ENCODE measurements at regions not wholly inside any gene's neighbourhood (a gene's known extent, or its start where the extent isn't known, plus 50 kb on each side); places are given as distances from the start of the nearest gene placed in this dataset.
A peak's percentile ranks its signal among the peaks of the same experiment; 100 is the strongest.

- ChIA-PET CTCF (interaction anchor here (0.7 to 8.4 kb wide), 15 partner anchors 8 to 491 kb away, joined by 3 to 304 read pairs (median 4); partner anchors contain the start of gene RSPH14), POLR2A (no interaction called here)
- H3K4me3 ChIP-seq (ENCODE audit: low read depth, low read length): no peak overlapping the region
- peaks cover 18% of the 10 kb centered on the region for H3K27me3 ChIP-seq (ENCODE audit: control insufficient read depth, insufficient read depth, low read length)
- peak; percentile 41 for DNase-seq (ENCODE audit: low read depth, low spot score)
- H3K9me3 ChIP-seq (ENCODE audit: control insufficient read depth, insufficient read depth, low read length): no peaks in the 10 kb centered on the region
- no peak overlapping the region for H3K27ac ChIP-seq (ENCODE audit: low read depth, low read length)
- peak; percentile 87 for TF ChIP-seq CTCF (IDR thresholded peaks at IDR 0.05; ENCODE audit: low read depth, low read length)
These were observed 68.4 kb downstream of the IGLL5 start for GRCh38 chr22:22955866-22956535.

GRCh38 chr22:22957090-22957489 is 69.5 kb downstream of the IGLL5 start:
- H3K9me3 ChIP-seq (ENCODE audit: control insufficient read depth, insufficient read depth, low read length): no peaks in the 10 kb centered on the region; the same call in 1 of the 2 replicates
- no peak overlapping the region for H3K4me3 ChIP-seq (ENCODE audit: low read depth, low read length)
- no peak overlapping the region for H3K27ac ChIP-seq (ENCODE audit: low read depth, low read length)
- peaks cover 18% of the 10 kb centered on the region for H3K27me3 ChIP-seq (ENCODE audit: control insufficient read depth, insufficient read depth, low read length)
- ChIA-PET CTCF (interaction anchor here (0.6 to 8.4 kb wide), 19 partner anchors 15 to 492 kb away, joined by 3 to 304 read pairs (median 4); no protein-coding TSS in a partner anchor), POLR2A (no interaction called here)
- TF ChIP-seq CTCF (IDR thresholded peaks at IDR 0.05; ENCODE audit: low read depth, low read length): no peak
- DNase-seq (ENCODE audit: low read depth, low spot score): no peak

GRCh38 chr22:22958621-22959020 is 71.0 kb downstream of the IGLL5 start:
- CTCF ChIA-PET: interaction anchor here (0.5 to 8.4 kb wide), 23 partner anchors 10 to 494 kb away, joined by 3 to 304 read pairs (median 7); partner anchors contain the start of gene RSPH14
- POLR2A ChIA-PET: no interaction called here

GRCh38 chr22:22959147-22959827 is 71.7 kb downstream of the IGLL5 start:
- no peak overlapping the region for H3K27ac ChIP-seq (ENCODE audit: low read depth, low read length)
- DNase-seq (ENCODE audit: low read depth, low spot score): peak; percentile 36
- peaks cover 8% of the 10 kb centered on the region for H3K27me3 ChIP-seq (ENCODE audit: control insufficient read depth, insufficient read depth, low read length)
- H3K4me3 ChIP-seq (ENCODE audit: low read depth, low read length): no peak overlapping the region
- no peaks in the 10 kb centered on the region; the same call in 1 of the 2 replicates for H3K9me3 ChIP-seq (ENCODE audit: control insufficient read depth, insufficient read depth, low read length)
- ChIA-PET POLR2A (no interaction called here), CTCF (interaction anchor here (0.5 to 8.4 kb wide), 42 partner anchors 8 to 632 kb away, joined by 3 to 304 read pairs (median 4); partner anchors contain the start of gene RSPH14)
- TF ChIP-seq CTCF (IDR thresholded peaks at IDR 0.05; ENCODE audit: low read depth, low read length): peak; percentile 90

More at GRCh38 chr22:22958621-22959020, 71.0 kb downstream of the IGLL5 start:
- no peak for DNase-seq (ENCODE audit: low read depth, low spot score)
- Histone ChIP-seq H3K4me3 (ENCODE audit: low read depth, low read length) (no peak overlapping the region), H3K27me3 (ENCODE audit: control insufficient read depth, insufficient read depth, low read length) (peaks cover 12% of the 10 kb centered on the region), H3K27ac (ENCODE audit: low read depth, low read length) (no peak overlapping the region), H3K9me3 (ENCODE audit: control insufficient read depth, insufficient read depth, low read length) (no peaks in the 10 kb centered on the region; the same call in 1 of the 2 replicates)
- TF ChIP-seq CTCF (IDR thresholded peaks at IDR 0.05; ENCODE audit: low read depth, low read length): no peak

- DNase-seq (ENCODE audit: low read depth, low spot score): no peak
- no peak for TF ChIP-seq CTCF (IDR thresholded peaks at IDR 0.05; ENCODE audit: low read depth, low read length)
- peaks cover 3% of the 10 kb centered on the region for H3K27me3 ChIP-seq (ENCODE audit: control insufficient read depth, insufficient read depth, low read length)
- H3K9me3 ChIP-seq (ENCODE audit: control insufficient read depth, insufficient read depth, low read length): no peaks in the 10 kb centered on the region; the same call in 1 of the 2 replicates
- H3K4me3 ChIP-seq (ENCODE audit: low read depth, low read length): no peak overlapping the region
- CTCF ChIA-PET: interaction anchor here (0.8 to 8.4 kb wide), 12 partner anchors 8 to 631 kb away, joined by 3 to 304 read pairs (median 4); no protein-coding TSS in a partner anchor
- no peak overlapping the region for H3K27ac ChIP-seq (ENCODE audit: low read depth, low read length)
- POLR2A ChIA-PET: no interaction called here
These were observed 72.7 kb downstream of the IGLL5 start for GRCh38 chr22:22960307-22960706.
